HG03432 (cell line): ENCODE measurements at regions not wholly inside any gene's neighbourhood (a gene's known extent, or its start where the extent isn't known, plus 50 kb on each side); places are given as distances from the start of the nearest gene placed in this dataset.

Experiments used
- ATAC-seq: cut with Tn5 transposase; IDR thresholded peaks from one replicate; pipeline ENCODE4 v1.9.1; 2021; ENCODE audit warnings: mild to moderate bottlenecking, moderate library complexity; ENCODE audit not compliant: unreplicated experiment

DNA sequence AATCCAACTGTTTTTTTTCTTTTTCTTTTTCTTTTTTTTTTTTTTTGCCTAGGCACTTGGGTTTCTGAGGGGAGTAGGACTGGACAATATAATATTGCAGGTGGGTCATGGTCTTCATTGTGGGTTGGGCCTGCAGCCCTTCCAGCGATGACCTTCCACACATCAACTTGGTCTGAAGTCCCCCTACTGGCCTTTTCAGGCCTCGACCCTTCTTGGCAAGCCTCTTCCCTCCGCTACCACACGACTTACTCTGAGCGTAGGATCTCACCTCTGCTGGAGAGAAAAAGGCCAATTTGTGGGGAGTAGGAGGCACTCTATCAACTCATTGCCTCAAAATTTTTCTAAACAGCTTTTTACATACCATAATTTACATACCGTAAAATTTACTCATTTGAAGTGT lies 51.1 kb upstream of the GRIK3 start:
- no peak for ATAC-seq

GRCh38 chr1:37089750-37090149 lies 55.4 kb upstream of the GRIK3 start:
- no peak for ATAC-seq

GRCh38 chr1:37090671-37091070 lies 56.4 kb upstream of the GRIK3 start:
- ATAC-seq, result no peak

DNA sequence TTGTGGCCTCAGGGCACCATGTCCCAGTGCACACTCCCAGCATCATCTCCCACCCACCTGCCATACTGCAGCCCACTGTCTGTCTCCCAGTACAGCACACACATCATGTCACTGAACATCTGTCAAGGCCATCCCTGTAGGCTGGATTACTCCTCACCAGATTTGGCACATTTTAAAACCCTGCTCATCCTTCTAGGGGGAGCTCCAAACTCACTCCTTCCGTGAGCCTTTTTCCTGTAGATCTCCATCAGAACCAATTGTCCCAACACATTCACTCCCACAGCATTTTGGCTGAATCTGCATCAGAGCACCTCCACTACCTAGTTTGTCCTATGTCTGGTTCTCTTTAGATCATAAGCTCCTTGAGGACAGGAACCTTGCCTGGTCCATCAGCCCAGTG lies 58.6 kb upstream of the GRIK3 start:
- no peak for ATAC-seq

GRCh38 chr1:37094302-37094701 lies 60.0 kb upstream of the GRIK3 start:
- ATAC-seq, result no peak

DNA sequence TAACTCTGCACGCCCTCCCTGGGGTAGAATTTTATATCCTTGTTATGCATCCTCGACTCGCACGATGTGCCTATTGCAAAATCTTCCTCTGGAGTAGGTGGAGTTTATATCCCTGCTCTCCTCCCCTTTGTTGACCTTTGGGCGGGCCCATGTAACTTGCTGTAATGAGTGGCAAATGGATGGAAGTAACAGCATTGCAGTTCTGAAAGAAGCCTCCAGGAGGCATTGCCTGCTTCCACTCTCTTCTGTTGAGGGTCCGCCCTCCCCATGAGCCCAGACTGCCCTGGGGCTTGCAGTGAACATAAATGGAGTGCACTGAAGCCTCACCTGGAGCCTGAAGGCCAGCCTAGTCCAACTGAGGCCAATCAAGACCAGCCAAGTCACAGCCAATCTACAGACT lies 62.2 kb upstream of the GRIK3 start:
- no peak for ATAC-seq

- no peak for ATAC-seq
These were observed 63.4 kb upstream of the GRIK3 start for GRCh38 chr1:37097731-37098130.

GRCh38 chr1:37098237-37098636 lies 63.9 kb upstream of the GRIK3 start:
- no peak for ATAC-seq

DNA sequence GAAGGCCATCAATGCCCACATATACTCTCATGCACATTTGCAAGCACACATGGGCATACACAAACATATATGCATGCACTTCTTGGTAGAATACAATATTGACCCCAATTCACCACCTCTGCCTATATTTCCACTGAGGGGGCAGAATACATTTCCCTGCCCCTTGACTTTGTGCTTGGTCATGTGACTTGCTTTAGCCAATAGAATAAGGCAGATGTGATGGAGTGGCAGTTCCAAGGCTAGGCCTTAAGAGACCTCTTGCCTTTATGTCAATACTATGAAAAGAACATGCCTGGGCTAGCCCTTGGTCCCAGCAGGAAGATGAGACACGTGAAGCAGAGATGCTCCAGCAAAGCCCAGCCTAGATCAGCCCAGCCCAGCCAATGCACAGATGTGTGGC lies 66.0 kb upstream of the GRIK3 start:
- no peak for ATAC-seq

DNA sequence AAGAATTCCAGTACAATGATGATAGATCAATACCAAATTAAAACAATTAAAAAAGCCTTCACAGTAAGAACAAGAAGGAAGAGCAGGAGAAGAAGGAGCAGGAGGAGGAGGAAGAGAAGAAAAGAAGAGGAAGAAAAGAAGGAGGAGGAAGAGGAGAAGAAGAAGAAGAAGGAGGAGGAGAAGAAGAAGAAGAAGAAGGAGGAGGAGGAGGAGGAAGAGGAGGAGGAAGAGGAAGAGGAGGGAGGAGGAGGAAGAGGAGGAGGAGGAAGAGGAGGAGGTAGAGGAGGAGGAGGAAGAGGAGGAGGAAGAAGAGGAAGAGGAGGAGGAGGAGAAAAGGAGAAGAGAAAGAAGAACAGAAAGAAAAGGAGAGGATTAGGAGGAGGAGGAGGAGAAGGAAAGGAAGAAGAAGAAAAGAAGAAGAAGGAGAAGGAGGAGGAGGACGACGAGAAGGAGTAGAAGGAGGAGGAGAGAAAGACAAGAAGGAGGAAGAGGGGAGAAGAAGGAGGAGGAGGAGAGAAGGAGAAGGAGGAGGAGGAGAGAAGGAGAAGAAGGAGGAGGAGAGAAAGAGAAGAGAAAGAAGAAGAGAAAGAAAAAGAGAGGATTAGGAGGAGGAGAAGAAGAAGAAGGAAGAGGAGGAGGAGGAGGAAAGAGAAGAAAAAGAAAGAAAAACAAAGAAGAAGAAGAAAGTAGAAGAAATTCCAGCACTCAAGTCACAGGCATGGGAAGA lies 68.5 kb upstream of the GRIK3 start:
- ATAC-seq, result no peak

DNA sequence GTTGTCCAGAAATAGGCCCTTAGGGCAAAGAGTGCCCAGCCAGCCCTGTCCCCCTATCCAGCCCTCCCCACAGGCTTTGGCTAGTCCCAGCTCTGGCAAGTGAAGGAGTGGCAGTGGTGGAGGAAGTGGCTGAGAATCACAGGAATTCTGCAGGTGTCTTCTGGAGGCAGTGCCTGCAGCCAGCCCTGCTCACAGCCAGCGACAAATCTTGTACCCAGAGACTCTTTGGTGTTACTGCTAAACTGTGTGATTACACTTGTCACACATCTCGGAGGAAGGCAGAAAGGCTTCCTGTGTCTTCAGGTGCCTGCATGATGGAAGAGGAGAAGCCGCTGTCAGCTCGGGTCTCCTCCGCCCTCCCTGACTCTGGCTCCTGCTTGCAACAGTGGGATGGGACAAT lies 71.6 kb upstream of the GRIK3 start:
- no peak for ATAC-seq

DNA sequence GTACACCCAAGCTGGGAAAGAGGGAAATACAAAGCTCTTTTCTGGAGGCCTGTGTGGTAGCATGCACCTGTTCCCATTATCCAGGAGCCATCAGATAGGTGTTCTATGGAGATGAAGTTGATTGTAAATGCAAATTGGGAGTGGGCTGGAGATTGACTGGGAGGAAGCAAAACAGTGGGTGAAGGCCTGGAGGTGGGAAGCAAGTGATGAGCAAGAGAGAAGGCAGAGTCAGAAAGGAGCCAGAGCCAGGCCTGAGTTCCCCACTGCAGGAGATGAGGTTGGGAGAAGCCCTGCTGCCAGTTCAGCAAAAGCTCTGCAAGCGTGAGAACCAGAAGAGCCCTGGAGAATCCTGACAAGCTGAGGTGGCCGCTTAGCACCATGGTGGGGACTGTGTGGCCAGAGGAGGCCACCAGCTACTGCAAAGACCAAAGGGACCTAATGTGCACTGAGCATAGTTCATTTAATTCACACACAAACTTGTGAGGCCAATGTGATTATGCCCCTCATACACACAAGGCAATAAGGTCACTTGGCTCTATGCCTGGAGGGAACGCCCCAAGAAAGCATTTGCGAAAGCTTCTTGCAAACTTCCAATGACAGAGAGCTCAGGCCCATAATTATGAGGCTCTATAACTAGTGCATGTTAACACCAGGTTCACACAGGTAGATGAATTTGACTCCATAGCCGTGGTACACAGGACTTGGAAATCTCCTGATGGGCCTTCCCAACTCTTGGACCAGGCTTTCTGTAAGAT lies 73.0 kb upstream of the GRIK3 start:
- no peak for ATAC-seq

- no peak for ATAC-seq
These were observed 74.4 kb upstream of the GRIK3 start for GRCh38 chr1:37108596-37109188.

- no peak for ATAC-seq
These were observed 78.1 kb upstream of the GRIK3 start for GRCh38 chr1:37112430-37112829.

DNA sequence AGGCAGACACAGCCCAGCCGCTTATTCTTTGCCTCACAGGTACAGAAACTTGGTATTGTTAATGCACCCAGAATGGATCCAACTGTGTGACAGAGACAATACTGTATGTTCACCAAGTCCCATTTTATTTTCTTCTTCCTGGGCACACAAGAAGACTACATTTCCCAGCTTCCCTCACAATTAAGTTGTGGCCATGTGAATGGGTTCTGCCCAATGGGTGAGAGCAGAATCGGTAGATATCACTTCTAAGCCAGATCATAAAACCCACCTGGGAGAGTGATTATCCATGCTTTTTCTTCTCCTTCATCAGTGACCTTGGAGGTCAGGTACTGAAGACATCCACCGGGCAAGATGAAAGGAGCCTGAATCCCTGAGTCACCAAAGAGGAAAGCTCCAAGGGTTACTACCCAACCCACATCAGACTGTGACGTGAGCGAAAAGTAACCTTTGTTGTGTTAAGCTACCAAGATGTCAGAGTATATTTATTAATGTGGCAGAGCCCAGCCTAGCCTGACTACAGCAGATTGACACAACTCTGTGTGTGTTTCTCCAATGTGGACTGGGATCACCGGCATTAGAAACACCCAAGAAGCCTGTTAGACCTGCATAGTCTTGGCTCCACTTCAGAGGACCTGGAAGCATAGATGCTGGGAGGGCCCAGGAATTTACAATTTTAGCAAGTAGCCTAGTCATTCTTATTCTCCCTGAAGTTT lies 79.1 kb upstream of the GRIK3 start:
- ATAC-seq, result no peak

DNA sequence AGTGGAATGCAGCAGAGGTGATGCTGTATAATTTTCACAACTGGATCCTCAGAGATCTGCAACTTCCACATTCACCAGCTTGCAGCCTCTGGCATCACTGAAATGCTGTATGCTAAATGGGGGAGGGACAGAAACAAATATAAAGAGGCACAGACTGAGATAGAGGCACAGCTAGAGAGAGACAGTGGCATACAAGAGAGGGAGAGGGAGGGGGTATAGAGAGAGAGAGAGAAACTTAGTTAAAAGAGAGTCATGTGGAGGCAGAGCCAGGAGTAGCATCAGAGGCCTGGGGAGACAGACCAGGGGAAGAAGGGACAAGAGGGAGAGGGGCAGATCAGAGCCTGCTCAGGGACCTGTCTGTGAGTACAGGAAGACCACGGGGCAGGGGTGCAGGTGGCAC lies 84.5 kb upstream of the GRIK3 start:
- ATAC-seq, result no peak

- ATAC-seq, result no peak
These were observed 86.0 kb upstream of the GRIK3 start for GRCh38 chr1:37120279-37120678.

GRCh38 chr1:37123276-37124115 lies 89.2 kb upstream of the GRIK3 start:
- ATAC-seq, result no peak

GRCh38 chr1:37124501-37124900 lies 90.2 kb upstream of the GRIK3 start:
- ATAC-seq, result no peak

- no peak for ATAC-seq
These were observed 91.0 kb upstream of the GRIK3 start for GRCh38 chr1:37125295-37125694.
